ENCODE measurements at regions not wholly inside any gene's neighbourhood (a gene's known extent, or its start where the extent isn't known, plus 50 kb on each side); places are given as distances from the start of the nearest gene placed in this dataset.
"Not testable (repeated sequence)": the region's sequence is repeated elsewhere in the genome, so short reads cannot be mapped to it uniquely, and the experiment has no call there.

DNA sequence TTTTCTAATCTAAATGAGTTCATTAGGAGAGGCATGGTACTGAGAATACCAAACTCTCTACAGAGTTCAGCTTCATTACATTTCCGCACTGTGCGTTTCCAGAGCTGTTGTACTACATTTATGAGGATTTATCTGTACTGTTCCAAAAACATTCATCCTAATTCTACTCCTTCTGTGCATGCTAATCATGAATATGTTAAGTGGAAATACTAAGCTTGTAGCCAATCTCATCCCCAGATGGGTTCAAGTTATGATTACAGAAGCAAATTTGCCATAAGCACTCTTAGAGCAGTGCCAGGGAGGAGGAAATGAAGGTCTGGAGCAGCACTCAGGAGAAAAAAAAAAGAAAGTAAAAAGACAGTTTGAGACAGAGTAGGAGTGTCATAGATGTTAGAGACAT is 544.3 kb downstream of the GBE1 start:
- no peak overlapping the region for H3K4me3 ChIP-seq
- H3K27ac ChIP-seq = no peak overlapping the region
- H3K4me2 ChIP-seq = no peak overlapping the region
- no peaks in the 10 kb centered on the region for H3K9me3 ChIP-seq (replicated peaks in 1 of 11)
- TF ChIP-seq Cebpa-rat (IDR thresholded peaks at IDR 0.05) = no peak
- H3K27me3 ChIP-seq = no peaks in the 10 kb centered on the region
- no peaks in the 10 kb centered on the region for H3K4me1 ChIP-seq
- H3K9ac ChIP-seq = no peak overlapping the region
- H4K20me1 ChIP-seq = no peaks in the 10 kb centered on the region
- H3K36me3 ChIP-seq = no peaks in the 10 kb centered on the region

GRCh38 chr3:81216192-81216591 is 545.3 kb downstream of the GBE1 start:
- Histone ChIP-seq H3K27ac (no peak overlapping the region), H3K4me3 (no peak overlapping the region), H3K36me3 (no peaks in the 10 kb centered on the region), H3K27me3 (no peaks in the 10 kb centered on the region), H4K20me1 (no peaks in the 10 kb centered on the region), H3K4me1 (no peaks in the 10 kb centered on the region), H3K4me2 (no peak overlapping the region), H3K9me3 (replicated peaks in 1 of 11) (no peaks in the 10 kb centered on the region), H3K9ac (no peak overlapping the region)
- TF ChIP-seq Cebpa-rat (IDR thresholded peaks at IDR 0.05) = no peak

DNA sequence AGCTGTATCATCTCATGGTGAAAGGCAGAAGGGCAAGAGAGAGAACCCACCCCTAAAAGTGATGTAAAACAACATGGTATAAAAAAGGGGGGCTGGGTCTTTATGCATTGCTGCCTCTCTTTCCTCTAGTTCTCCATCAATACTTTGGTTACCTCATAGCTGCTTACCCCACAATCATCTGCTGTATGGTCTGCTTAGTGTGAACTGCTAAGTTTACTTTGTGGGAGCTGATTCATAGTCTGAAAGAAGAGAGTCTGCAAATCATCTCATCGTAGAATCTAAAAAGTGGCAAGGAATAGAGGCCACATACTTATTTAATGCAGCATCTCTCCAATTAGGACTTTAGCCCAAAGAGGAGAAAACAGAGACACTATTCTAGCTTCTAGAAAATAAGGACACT is 546.8 kb downstream of the GBE1 start:
- no peak overlapping the region for H3K9ac ChIP-seq
- H3K9me3 ChIP-seq (replicated peaks in 1 of 11) = no peaks in the 10 kb centered on the region
- no peak overlapping the region for H3K4me2 ChIP-seq
- TF ChIP-seq Cebpa-rat (IDR thresholded peaks at IDR 0.05) = no peak
- no peaks in the 10 kb centered on the region for H3K4me1 ChIP-seq
- H3K4me3 ChIP-seq = no peak overlapping the region
- no peaks in the 10 kb centered on the region for H3K36me3 ChIP-seq
- H4K20me1 ChIP-seq = no peaks in the 10 kb centered on the region
- no peaks in the 10 kb centered on the region for H3K27me3 ChIP-seq
- no peak overlapping the region for H3K27ac ChIP-seq

- no peak overlapping the region for H3K4me3 ChIP-seq
- no peaks in the 10 kb centered on the region for H3K36me3 ChIP-seq
- no peaks in the 10 kb centered on the region for H3K27me3 ChIP-seq
- no peak overlapping the region for H3K4me2 ChIP-seq
- no peaks in the 10 kb centered on the region for H4K20me1 ChIP-seq
- no peaks in the 10 kb centered on the region for H3K9me3 ChIP-seq (replicated peaks in 1 of 11)
- H3K9ac ChIP-seq = no peak overlapping the region
- no peak overlapping the region for H3K27ac ChIP-seq
- no peak for TF ChIP-seq Cebpa-rat (IDR thresholded peaks at IDR 0.05)
- no peaks in the 10 kb centered on the region for H3K4me1 ChIP-seq
Measured at GRCh38 chr3:81199587-81199986, 561.9 kb downstream of the GBE1 start.

GRCh38 chr3:81198756-81199155 is 562.7 kb downstream of the GBE1 start:
- no peaks in the 10 kb centered on the region for H4K20me1 ChIP-seq
- H3K27me3 ChIP-seq = no peaks in the 10 kb centered on the region
- H3K9me3 ChIP-seq (replicated peaks in 1 of 11) = no peaks in the 10 kb centered on the region
- H3K4me3 ChIP-seq = no peak overlapping the region
- no peaks in the 10 kb centered on the region for H3K36me3 ChIP-seq
- H3K4me2 ChIP-seq = no peak overlapping the region
- H3K4me1 ChIP-seq = no peaks in the 10 kb centered on the region
- TF ChIP-seq Cebpa-rat (IDR thresholded peaks at IDR 0.05) = no peak
- no peak overlapping the region for H3K9ac ChIP-seq
- no peak overlapping the region for H3K27ac ChIP-seq

DNA sequence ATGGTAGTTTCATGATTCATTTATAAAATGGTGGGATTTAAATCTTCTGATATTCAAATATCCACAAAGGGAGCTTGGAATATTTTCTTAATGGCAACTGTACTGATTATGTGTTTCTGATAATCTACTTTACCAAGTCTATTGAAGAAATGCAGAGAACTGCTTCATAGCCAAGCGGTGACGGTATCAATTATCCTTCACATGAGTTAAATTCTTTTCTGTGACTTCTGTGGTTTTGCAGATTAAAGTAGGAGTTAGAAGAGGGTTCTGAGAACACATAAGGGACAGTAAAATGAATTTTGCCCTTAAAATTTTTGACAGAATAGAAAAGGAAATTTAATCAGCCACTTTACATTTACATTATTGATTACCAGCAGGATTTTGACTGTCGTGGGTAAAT is 563.2 kb downstream of the GBE1 start:
- no peaks in the 10 kb centered on the region for H3K9me3 ChIP-seq (replicated peaks in 1 of 11)
- TF ChIP-seq Cebpa-rat (IDR thresholded peaks at IDR 0.05) = no peak
- no peaks in the 10 kb centered on the region for H3K36me3 ChIP-seq
- no peak overlapping the region for H3K27ac ChIP-seq
- no peaks in the 10 kb centered on the region for H4K20me1 ChIP-seq
- H3K9ac ChIP-seq = no peak overlapping the region
- H3K27me3 ChIP-seq = no peaks in the 10 kb centered on the region
- H3K4me3 ChIP-seq = no peak overlapping the region
- H3K4me2 ChIP-seq = no peak overlapping the region
- H3K4me1 ChIP-seq = no peaks in the 10 kb centered on the region

- H4K20me1 ChIP-seq = no peaks in the 10 kb centered on the region
- H3K27ac ChIP-seq = no peak overlapping the region
- no peak overlapping the region for H3K4me2 ChIP-seq
- no peaks in the 10 kb centered on the region for H3K36me3 ChIP-seq
- H3K27me3 ChIP-seq = no peaks in the 10 kb centered on the region
- H3K9me3 ChIP-seq (replicated peaks in 1 of 11) = no peaks in the 10 kb centered on the region
- no peak for TF ChIP-seq Cebpa-rat (IDR thresholded peaks at IDR 0.05)
- no peak overlapping the region for H3K4me3 ChIP-seq
- H3K9ac ChIP-seq = no peak overlapping the region
- no peaks in the 10 kb centered on the region for H3K4me1 ChIP-seq
Measured at GRCh38 chr3:81197386-81197785, 564.1 kb downstream of the GBE1 start.

GRCh38 chr3:81195478-81195877 is 566.0 kb downstream of the GBE1 start:
- H3K36me3 ChIP-seq = no peaks in the 10 kb centered on the region
- H3K4me2 ChIP-seq = no peak overlapping the region
- no peak overlapping the region for H3K4me3 ChIP-seq
- no peaks in the 10 kb centered on the region for H3K27me3 ChIP-seq
- H3K9ac ChIP-seq = no peak overlapping the region
- no peak overlapping the region for H3K27ac ChIP-seq
- no peak for TF ChIP-seq Cebpa-rat (IDR thresholded peaks at IDR 0.05)
- H4K20me1 ChIP-seq = no peaks in the 10 kb centered on the region
- H3K4me1 ChIP-seq = no peaks in the 10 kb centered on the region
- no peaks in the 10 kb centered on the region for H3K9me3 ChIP-seq (replicated peaks in 1 of 11)

GRCh38 chr3:81186412-81186811 is 575.0 kb downstream of the GBE1 start:
- no peak overlapping the region for H3K4me3 ChIP-seq
- no peak for TF ChIP-seq Cebpa-rat (IDR thresholded peaks at IDR 0.05)

GRCh38 chr3:81182086-81182875 is 579.2 kb downstream of the GBE1 start:
- peaks cover 0 to 13% (median 11%) of the 10 kb centered on the region in 10 experiments; a peak in 14 of 20 replicates for H3K4me1 ChIP-seq
- not testable (repeated sequence) for H3K36me3 ChIP-seq, H3K4me3 ChIP-seq

More at GRCh38 chr3:81186412-81186811, 575.0 kb downstream of the GBE1 start:
- H3K27me3 ChIP-seq = no peaks in the 10 kb centered on the region
- H3K4me1 ChIP-seq = peaks cover 0 to 12% (median 11%) of the 10 kb centered on the region in 10 experiments; a peak in 16 of 20 replicates
- no peaks in the 10 kb centered on the region for H3K36me3 ChIP-seq
- H3K9me3 ChIP-seq (replicated peaks in 1 of 11) = peaks cover 11 to 21% (median 15%) of the 10 kb centered on the region in 11 experiments; a peak in 21 of 22 replicates
- H3K9ac ChIP-seq = no peak overlapping the region
- no peak overlapping the region for H3K4me2 ChIP-seq
- H3K27ac ChIP-seq = no peak overlapping the region
- no peaks in the 10 kb centered on the region for H4K20me1 ChIP-seq

More at GRCh38 chr3:81182086-81182875, 579.2 kb downstream of the GBE1 start:
- not testable (repeated sequence) for H3K9ac ChIP-seq, H4K20me1 ChIP-seq, H3K27ac ChIP-seq, H3K27me3 ChIP-seq
- Histone ChIP-seq H3K9me3 (replicated peaks in 1 of 11) (peaks cover 21 to 32% (median 26%) of the 10 kb centered on the region in 11 experiments), H3K4me2 (peak overlapping the region in 9 of 11 experiments; percentile 18 to 60 (median 44); a peak in 17 of 22 replicates)

Data from BLaER1 treated with 17β-estradiol and CSF1 and Interleukin-3, amounts not matched to agents 10 nM and 100 nM (cell line).